Epithelial cell of esophagus (primary cell): ENCODE measurements at regions not wholly inside any gene's neighbourhood (a gene's known extent, or its start where the extent isn't known, plus 50 kb on each side); places are given as distances from the start of the nearest gene placed in this dataset.

Experiments
- DNase-seq: peaks from one replicate; pipeline ENCODE4 v3.0.0; 2010; ENCODE audit warnings: low read depth
- H3K4me3 ChIP-seq: 2 replicates; pipeline ENCODE4 v1.5.1; 2011; ENCODE audit warnings: mild to moderate bottlenecking, low read length, control low read depth
- TF ChIP-seq, protein P1 (sequence below): IDR thresholded peaks from 2 replicates; pipeline ENCODE4 v1.5.1; 2011; ENCODE audit warnings: low read depth, mild to moderate bottlenecking, low read length, control low read depth, inconsistent platforms; ENCODE audit not compliant: insufficient read depth; ENCODE audit errors: missing control alignments

DNA sequence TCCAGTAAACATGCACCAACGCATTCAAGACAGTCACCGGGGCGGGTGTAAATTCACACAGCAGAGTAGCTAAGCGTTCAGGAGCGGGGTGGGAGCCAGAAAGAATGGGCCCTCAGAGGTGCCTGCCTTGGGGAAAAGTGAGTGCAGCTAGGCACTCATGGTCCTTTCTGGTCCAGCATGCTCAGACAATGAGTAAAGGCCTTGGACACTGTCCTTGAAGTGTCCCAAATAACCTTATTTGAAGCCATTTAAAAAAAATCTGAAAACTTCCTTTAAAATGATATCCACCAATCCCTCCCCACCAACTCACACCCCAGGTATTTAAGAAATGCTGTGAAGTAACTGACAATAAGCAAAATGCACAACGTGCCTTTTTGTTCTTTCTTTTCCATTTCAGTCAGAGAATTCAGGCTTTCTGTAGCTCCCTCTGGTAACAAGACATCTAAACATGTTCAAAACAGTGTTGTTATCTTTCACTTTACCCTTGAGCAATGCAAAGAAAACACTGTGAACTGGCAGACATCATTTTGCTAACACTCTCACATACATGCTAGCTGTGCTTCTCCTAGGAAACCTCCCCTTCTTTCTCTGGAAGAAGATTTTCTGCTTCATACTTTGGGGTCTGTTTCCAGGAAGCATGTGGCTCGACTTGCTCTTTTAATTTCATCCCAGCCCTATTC lies 445.1 kb upstream of the SPRED2 start:
- H3K4me3 ChIP-seq = no peak overlapping the region
- no peak for DNase-seq
- TF ChIP-seq, protein P1, sequence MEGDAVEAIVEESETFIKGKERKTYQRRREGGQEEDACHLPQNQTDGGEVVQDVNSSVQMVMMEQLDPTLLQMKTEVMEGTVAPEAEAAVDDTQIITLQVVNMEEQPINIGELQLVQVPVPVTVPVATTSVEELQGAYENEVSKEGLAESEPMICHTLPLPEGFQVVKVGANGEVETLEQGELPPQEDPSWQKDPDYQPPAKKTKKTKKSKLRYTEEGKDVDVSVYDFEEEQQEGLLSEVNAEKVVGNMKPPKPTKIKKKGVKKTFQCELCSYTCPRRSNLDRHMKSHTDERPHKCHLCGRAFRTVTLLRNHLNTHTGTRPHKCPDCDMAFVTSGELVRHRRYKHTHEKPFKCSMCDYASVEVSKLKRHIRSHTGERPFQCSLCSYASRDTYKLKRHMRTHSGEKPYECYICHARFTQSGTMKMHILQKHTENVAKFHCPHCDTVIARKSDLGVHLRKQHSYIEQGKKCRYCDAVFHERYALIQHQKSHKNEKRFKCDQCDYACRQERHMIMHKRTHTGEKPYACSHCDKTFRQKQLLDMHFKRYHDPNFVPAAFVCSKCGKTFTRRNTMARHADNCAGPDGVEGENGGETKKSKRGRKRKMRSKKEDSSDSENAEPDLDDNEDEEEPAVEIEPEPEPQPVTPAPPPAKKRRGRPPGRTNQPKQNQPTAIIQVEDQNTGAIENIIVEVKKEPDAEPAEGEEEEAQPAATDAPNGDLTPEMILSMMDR = no peak

DNA sequence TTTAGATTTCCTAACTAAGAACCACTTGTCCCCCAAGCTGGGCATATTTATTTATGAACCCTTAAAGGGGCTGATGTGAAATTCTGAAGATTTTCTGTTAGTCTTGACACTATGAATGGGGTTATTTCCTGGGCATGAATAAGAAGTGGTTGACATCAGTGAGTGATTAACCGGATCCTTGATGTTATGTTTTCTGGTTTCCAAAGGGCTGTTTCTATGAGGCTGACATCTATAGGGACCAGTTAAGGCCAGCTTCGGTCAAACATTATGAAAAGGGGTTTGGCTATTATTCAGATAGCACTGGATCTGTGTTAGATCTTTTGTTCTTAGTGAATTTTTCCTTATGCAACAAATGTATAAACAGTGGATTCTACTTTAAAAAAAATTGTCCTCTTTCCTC lies 443.7 kb upstream of the SPRED2 start:
- TF ChIP-seq, protein P1 = no peak
- H3K4me3 ChIP-seq = no peak overlapping the region
- DNase-seq = no peak

DNA sequence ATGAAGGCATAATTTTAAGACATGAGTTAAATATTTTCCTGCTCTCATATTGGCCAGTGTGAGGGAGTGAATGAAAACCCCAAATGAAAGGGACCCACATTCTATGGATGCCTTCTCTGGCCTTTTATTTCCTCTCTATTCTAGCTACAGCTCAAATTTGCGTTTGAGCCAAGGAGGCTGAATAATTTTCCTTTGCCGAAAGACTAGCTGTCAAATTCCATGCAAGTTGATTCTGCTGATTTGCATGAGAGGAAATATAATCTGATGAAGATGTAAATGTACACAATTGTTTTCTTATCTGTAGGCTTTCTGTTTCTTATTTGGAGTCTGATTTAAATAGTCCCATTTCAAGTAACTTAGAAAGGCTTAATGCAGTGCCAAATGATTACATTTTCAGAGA lies 438.4 kb upstream of the SPRED2 start:
- DNase-seq = no peak
- TF ChIP-seq, protein P1 = no peak
- no peak overlapping the region for H3K4me3 ChIP-seq

DNA sequence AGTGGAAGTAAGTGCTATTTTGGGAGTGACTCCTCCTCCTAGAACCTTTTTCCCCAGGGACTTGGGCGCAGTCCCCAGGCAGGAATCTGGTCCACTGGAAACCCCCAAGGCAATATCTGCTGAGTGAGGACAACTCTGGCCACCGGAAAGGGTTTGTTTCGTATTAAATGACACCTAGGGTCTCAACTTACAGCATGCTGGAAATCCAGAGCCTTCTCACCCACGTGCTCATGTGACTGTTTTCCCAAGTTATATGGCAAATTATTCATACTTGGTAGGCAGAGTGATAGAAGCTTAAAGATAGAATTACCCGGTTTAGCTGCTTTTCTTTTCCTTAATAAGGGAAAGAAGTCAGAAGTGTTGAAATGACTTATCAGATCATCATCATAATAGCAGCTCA lies 436.9 kb upstream of the SPRED2 start:
- TF ChIP-seq, protein P1 = no peak
- no peak for DNase-seq
- no peak overlapping the region for H3K4me3 ChIP-seq

DNA sequence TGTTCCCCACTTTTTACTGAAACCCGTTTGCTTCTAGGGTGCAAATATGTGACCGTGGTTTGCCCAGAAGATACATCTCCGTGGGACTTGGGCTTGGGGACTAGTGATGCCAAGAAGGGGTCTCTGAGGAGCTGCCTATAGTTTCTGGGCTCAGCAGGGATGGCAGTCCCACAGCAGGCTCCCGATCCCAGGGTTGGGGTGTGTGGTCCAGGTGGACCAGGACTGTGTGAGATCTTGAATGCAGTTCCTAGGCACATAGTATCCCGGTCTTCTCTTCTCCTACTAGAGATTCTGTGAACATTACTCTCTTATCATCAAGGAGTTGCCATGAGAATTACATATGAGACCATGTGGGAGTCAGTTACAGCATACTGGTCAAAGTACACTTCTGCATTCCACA lies 435.8 kb upstream of the SPRED2 start:
- TF ChIP-seq, protein P1 = no peak
- no peak overlapping the region for H3K4me3 ChIP-seq
- no peak for DNase-seq

DNA sequence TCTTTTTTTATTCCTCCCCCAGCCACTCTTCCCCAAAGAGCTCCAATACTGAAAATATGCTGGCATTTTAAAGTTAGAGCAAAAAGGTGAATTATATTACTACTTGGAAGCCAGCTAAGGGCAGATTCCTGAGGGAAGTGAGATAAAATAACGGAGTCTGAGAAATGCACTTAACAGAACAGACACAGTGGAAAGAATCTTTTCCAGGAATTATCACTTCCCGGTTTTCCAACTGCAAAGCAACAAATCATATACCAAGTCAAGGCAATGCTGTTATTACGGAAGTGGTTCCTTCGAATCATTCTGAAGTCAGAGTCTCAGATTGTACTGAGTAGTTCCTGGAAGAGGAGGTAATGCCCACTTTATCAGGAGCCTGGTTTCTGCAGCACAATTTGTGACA lies 435.0 kb upstream of the SPRED2 start:
- TF ChIP-seq, protein P1 = no peak
- DNase-seq = no peak
- no peak overlapping the region for H3K4me3 ChIP-seq

DNA sequence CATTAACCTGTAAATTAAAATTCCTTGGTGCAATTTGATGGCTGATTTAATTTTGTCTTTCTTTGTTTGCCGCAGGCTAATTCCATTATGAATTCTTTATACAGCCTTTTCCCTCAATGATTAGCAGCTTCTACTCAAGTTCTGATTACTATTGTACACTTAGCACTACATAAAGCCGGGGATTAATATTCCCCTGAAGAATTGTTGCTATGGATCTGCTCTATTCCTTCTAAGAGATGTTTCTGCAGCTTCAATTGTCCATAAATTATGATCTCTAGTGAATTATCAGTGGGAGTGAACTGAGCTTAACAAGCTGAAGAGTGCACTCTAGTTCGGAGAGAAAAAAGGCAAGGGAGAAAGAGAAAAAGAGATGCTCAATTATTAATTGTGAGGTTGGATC lies 433.7 kb upstream of the SPRED2 start:
- TF ChIP-seq, protein P1 = no peak

More for the DNA sequence above, 433.7 kb upstream of the SPRED2 start:
- DNase-seq = no peak
- H3K4me3 ChIP-seq = no peak overlapping the region
